Epithelial cell of prostate (primary cell): ENCODE measurements at regions not wholly inside any gene's neighbourhood (a gene's known extent, or its start where the extent isn't known, plus 50 kb on each side); places are given as distances from the start of the nearest gene placed in this dataset.

Experiments
- DNase-seq: peaks from one replicate; pipeline ENCODE4 v3.0.0-alpha.2; 2011; ENCODE audit warnings: low read depth, low spot score
- H3K27ac ChIP-seq: fragments of 450-650 bp; 2 replicates; pipeline ENCODE4 v1.5.1; 2017; ENCODE audit warnings: mild to moderate bottlenecking

DNA sequence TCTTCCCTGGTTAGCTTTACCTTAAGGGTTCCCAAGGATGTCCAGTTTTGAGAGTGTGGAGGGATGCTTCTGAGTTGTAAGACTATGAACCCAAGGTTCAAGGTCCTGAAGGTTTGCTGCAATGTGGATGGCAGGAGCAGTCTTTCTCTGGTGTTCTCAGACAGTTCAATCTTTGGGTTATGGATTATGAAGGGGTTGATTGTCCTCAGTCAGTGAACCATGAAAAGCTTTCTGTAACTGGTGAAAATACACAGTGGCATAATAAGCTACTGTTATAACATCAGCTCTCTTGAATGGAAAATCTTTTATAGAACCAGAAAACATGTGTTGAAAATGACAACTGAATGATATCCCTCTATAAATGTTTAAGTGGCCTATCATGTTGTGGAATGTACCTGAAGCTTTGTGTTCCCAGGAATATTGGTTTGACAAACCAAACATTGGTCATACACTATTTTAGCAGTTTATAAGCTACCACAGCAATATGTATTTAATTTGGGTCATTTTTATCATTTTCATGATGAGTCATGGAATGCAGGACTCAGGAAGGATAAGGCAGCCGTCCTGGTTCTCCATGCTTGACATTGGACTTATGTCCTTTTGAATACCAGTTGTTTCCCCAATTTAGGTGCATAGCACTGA is 1041.8 kb upstream of the ARRDC3 start:
- no peak for DNase-seq
- H3K27ac ChIP-seq = no peak overlapping the region

- H3K27ac ChIP-seq = no peak overlapping the region
These were observed 1038.8 kb upstream of the ARRDC3 start for GRCh38 chr5:92421942-92422341.

DNA sequence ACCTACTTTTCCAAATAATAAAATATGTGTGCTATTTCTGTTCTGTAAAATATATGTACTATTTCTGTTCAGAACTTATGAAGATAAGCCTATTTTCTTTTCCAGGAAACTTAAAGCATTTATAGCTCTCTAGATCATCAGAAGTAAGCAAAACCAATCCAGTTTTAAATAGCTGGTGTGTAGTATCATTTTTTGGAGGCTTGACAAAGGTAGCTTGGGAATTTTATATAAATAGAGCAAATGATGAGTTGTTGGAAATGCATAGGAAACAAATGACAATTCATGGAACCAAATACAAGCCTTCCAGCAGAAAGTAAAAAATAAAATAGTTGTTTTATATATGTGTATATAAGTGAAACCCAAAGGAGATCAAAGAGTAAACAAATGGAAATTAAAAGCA is 1038.1 kb upstream of the ARRDC3 start:
- DNase-seq = no peak
- no peak overlapping the region for H3K27ac ChIP-seq

More at GRCh38 chr5:92421942-92422341, 1038.8 kb upstream of the ARRDC3 start:
- no peak for DNase-seq

GRCh38 chr5:92419261-92419660 is 1036.1 kb upstream of the ARRDC3 start:
- no peak for DNase-seq
- H3K27ac ChIP-seq = no peak overlapping the region

DNA sequence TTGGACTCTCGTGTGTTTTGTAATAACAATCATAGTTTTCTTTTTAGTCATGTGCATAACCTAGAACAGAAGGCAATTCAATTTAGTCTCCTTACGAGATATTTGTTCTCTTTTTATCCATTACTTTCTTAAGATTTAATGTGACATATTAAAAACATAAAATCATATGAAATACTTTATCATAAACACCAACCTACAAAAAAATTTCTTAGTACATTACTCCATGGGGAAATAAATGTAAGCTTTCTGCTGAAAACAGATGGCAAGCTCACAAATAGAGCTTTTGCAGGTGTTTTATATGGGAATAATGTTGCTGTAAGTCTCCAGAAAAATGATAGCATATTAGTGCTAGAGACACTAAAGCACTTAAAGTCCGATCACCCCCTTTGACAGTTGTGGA is 1035.2 kb upstream of the ARRDC3 start:
- DNase-seq = no peak
- no peak overlapping the region for H3K27ac ChIP-seq

GRCh38 chr5:92409134-92409533 is 1026.0 kb upstream of the ARRDC3 start:
- no peak for DNase-seq

DNA sequence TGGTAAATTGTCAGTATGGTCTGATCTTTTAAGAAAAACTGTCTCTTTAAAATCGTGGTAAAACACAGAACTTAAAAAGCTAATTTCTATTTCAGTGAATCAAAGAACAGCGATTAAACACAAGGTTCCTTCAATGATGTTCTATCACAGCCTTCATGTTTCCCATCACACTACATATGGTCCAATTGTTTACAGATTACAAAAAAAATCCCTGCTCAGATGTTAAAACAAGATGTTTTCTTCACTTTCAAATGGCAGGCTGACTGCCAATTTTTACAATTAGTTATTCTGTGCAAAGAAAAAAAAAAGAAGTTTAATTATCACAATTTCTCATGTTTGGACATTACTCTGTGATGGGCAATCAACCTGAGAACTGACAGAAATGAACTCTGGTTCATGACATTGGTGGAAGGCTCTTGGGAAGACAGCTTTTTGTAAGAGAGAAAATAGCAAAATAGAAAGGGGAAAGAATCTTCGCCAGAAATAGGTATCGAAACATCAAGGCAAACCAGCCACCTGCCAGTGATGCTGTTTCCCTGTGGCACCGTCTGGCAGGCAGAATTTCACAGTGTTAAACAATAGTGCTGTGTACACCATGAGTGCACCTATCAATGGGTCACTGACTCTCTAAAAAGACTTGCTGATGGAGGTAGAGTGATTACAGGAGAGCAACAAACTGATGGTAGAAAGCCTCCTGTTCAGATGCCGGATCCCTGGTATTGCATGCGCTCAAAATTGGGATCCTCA is 1020.0 kb upstream of the ARRDC3 start:
- no peak overlapping the region for H3K27ac ChIP-seq
- DNase-seq = no peak

More at GRCh38 chr5:92409134-92409533, 1026.0 kb upstream of the ARRDC3 start:
- no peak overlapping the region for H3K27ac ChIP-seq

DNA sequence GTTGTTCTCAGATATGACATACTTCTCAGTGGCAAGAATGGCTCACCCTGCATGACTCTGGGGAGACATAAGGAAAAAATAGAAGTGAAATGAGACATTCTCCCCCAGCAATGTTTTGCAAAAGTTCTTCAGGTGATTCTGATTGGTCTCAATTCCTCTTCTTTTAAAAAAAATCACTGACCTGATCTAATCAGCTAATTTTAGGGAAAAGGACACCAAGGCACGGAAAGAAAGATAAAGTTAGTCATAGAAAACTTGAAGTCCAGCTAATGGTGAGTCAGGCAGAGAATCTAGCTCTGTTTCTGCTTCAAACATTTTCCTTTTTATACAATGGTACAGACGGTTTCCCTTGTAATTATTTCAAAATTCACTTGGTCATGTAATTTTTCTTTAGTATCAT is 1018.9 kb upstream of the ARRDC3 start:
- H3K27ac ChIP-seq = no peak overlapping the region
- no peak for DNase-seq

- H3K27ac ChIP-seq = no peak overlapping the region
- DNase-seq = no peak
These were observed 1018.4 kb upstream of the ARRDC3 start for GRCh38 chr5:92401492-92401891.

DNA sequence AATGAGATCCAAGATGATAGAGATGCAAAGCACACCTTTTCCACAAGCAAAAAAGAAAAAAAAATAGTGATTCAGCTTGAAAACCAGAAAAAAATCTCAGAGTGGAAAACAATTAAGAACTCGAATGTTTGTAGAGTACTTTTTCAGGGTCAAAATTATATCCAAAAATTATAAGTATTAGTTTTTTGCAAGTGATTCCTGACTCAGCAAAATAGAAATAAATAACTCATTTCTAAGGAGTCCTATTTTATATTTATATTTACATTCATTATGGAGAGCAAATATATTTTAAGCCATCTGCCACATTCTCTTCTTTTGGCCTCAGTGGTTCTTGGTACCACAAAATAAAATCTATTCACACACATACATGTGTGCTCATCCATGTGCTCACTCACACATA is 1011.8 kb upstream of the ARRDC3 start:
- no peak for DNase-seq
- no peak overlapping the region for H3K27ac ChIP-seq

GRCh38 chr5:92390657-92391056 is 1007.5 kb upstream of the ARRDC3 start:
- H3K27ac ChIP-seq = no peak overlapping the region
- no peak for DNase-seq

DNA sequence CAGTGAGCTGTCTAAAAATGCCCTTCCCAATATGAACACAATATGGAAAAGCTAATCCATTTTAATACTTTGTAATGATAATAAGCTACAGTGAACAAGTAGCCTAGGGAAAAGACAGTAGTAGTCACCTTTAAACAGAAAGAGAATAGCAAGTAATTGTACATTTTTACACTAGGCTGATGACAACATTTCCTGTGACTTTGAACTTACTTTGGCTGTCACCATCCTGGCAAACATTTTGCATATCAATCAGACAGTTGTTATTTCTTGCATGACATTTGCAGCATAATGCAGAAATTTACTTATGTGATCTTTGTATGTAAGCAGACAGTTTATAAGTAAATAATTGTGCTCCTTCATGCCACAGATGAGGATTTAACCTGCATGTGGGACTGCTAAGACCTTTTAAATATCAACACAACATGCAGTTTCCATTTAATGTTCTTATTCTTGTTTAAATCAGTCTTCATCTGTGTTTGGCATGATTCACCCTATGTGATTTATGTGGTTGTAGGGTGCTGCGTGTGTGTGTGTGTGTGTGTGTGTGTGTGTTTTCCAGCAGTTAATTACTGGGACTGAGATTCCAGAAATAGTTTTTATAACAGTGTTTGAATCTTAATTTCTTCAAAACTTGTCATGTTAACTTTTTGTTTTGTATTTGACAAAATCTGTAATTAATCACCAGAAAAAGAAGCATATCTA is 997.1 kb upstream of the ARRDC3 start:
- no peak overlapping the region for H3K27ac ChIP-seq
- no peak for DNase-seq

DNA sequence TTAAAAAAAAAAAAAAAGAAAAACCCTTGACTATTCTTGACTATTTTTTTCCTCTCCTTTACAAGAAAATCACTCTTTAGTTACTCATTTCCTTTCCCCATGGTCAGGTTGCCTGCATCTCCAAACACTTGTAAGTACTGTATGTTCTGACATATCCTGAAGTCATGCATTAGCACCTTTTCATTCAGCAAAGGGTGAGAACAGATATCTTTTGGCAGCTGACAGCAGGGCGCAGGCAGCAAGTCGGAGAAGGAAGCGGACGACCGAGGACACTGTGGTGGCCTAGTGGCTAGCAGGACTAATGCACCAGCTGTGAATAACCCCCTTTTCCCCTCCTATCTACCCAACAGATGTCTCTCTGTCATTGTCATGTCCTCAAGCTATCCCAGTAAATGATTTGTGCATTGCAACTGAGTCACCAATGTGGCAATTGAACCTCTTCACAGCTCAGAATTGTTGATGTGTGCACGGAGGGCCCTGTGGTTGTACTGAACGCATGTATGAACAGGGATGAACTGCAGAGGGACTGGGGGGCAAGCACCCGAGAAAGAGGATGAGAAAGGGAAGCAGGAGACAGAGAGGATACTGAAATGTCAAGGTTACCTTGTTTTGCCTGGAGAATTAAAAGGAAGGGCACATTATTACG is 996.0 kb upstream of the ARRDC3 start:
- H3K27ac ChIP-seq = no peak overlapping the region
- no peak for DNase-seq

DNA sequence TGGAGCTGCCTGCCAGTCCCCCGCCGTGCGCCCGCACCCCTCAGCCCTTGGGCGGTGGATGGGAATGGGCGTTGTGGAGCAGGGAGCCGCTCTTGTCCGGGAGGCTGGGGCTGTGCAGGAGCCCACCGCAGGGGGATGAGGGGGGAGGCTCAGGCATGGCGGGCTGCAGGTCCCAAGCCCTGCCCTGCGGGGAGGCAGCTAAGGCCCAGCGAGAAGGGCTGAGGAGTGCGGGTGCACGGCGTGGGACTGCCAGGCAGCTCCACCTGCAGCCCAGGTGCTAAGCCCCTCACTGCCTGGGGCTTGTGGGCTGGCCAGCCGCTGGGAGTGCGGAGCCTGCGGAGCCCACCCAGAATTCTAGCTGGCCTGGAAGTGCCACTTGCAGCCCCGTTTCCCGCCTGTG is 991.7 kb upstream of the ARRDC3 start:
- no peak for DNase-seq
- H3K27ac ChIP-seq = no peak overlapping the region

GRCh38 chr5:92372766-92373165 is 989.6 kb upstream of the ARRDC3 start:
- no peak overlapping the region for H3K27ac ChIP-seq
- no peak for DNase-seq

- no peak for DNase-seq
- no peak overlapping the region for H3K27ac ChIP-seq
These were observed 988.7 kb upstream of the ARRDC3 start for GRCh38 chr5:92371889-92372235.

DNA sequence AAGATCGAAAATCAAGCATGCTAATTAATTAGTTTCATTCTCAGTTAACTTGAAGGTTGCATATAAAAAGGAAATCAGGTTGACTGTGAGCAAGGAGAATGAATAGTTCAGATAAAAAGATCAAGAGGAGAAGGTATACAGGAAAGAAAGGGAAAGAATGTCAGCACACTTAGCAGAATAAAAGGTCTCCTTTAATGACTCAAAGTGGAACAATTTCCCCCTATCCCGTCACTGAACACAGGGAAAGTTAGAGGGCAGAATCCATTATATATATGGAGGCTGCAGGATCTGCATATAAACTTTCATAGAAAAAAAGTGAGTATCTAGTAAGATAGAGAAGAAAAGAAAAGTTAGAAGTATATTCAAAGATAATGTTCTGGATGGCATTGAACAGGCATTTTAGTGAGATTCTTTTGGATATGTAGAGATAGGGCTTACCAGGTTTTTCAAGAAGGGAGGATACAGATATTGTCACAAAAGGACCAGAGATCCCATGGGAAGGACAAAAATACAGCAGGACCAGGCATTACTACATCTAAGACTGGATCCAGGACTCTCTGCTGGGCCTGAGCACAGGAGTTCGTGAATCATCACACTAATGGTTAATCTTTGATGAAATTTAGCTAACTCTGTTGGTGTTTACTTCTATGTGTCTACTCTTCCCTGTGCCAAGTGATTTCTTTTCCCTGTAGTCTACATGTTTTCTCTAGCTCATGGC is 988.2 kb upstream of the ARRDC3 start:
- H3K27ac ChIP-seq = no peak overlapping the region
- no peak for DNase-seq

GRCh38 chr5:92370032-92370431 is 986.9 kb upstream of the ARRDC3 start:
- no peak for DNase-seq

GRCh38 chr5:92369587-92369986 is 986.5 kb upstream of the ARRDC3 start:
- no peak for DNase-seq

More at GRCh38 chr5:92370032-92370431, 986.9 kb upstream of the ARRDC3 start:
- H3K27ac ChIP-seq = no peak overlapping the region

DNA sequence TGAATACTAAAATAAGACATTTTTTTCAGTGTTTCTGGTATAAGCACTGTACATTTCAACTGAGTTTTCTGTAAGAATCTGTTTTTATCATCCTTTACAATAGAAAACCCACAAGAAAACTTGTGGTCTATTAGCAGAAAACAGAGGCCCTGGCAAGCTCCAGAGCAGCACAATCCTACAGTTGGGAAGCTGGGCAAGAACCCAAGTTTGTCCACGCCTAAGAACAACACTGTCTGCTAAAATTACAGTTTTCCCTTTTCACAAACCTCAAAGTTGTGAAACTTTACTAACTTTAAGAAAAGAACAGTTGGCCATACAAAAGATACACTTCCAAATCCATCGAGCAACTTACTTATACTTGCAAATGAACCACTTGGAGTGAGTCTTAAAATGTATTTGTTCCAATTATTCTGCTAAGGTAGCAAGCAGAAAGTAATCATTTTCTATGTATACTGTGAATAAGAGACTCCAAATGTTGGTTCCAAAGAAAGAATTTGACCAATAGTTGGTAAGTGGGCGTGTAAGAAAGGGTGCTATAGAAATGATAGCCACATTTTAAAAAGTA is 982.0 kb upstream of the ARRDC3 start:
- no peak for DNase-seq
- H3K27ac ChIP-seq = no peak overlapping the region

More at GRCh38 chr5:92369587-92369986, 986.5 kb upstream of the ARRDC3 start:
- H3K27ac ChIP-seq = no peak overlapping the region
